OCI-LY1 (cell line): ENCODE measurements at regions not wholly inside any gene's neighbourhood (a gene's known extent, or its start where the extent isn't known, plus 50 kb on each side); places are given as distances from the start of the nearest gene placed in this dataset.

Experiments
- H2AFZ ChIP-seq: fragments of 200-600 bp; sonication (generic), shearing (Covaris generic); 2 replicates; pipeline ENCODE4 v1.6.0; 2014; ENCODE audit warnings: antibody characterized with exemption, mild to moderate bottlenecking, low read length
- H3F3A ChIP-seq: fragments of 200-600 bp; sonication (generic), shearing (Covaris generic); 2 replicates; pipeline ENCODE4 v1.6.0; 2014; ENCODE audit warnings: mild to moderate bottlenecking, antibody characterized with exemption, low read length, moderate library complexity; ENCODE audit not compliant: insufficient read depth
- H3K27ac ChIP-seq: fragments of 200-600 bp; sonication (generic); 2 replicates; pipeline ENCODE4 v1.5.1; 2014; ENCODE audit warnings: low read length, mixed run types, mild to moderate bottlenecking, low read depth; ENCODE audit not compliant: poor library complexity, severe bottlenecking
- H3K27me3 ChIP-seq: fragments of 200-600 bp; sonication (generic); 2 replicates; pipeline ENCODE4 v1.6.0; 2014; ENCODE audit warnings: antibody characterized with exemption, mild to moderate bottlenecking, low read length, moderate library complexity; ENCODE audit not compliant: insufficient read depth
- H3K36me3 ChIP-seq: fragments of 200-600 bp; sonication (generic); 2 replicates; pipeline ENCODE4 v1.6.1; 2014; ENCODE audit warnings: mild to moderate bottlenecking, antibody characterized with exemption, low read length, moderate library complexity, mixed read lengths; ENCODE audit not compliant: insufficient read depth
- H3K4me1 ChIP-seq: fragments of 200-600 bp; sonication (generic); 2 replicates; pipeline ENCODE4 v1.5.1; 2014; ENCODE audit warnings: mild to moderate bottlenecking, low read length, moderate library complexity; ENCODE audit not compliant: insufficient read depth, severe bottlenecking
- H3K4me2 ChIP-seq: fragments of 200-600 bp; sonication (generic), shearing (Covaris generic); 2 replicates; pipeline ENCODE4 v1.6.1; 2014; ENCODE audit warnings: low read length
- H3K4me3 ChIP-seq: fragments of 200-600 bp; sonication (generic); 2 replicates; pipeline ENCODE4 v1.5.1; 2014; ENCODE audit warnings: low read length, low read depth, mild to moderate bottlenecking, mixed read lengths; ENCODE audit not compliant: poor library complexity, severe bottlenecking
- H3K79me2 ChIP-seq: fragments of 200-600 bp; shearing (Covaris generic); 2 replicates; pipeline ENCODE4 v1.6.1; 2016; ENCODE audit warnings: mixed run types, low read length, mixed read lengths; ENCODE audit not compliant: insufficient read depth
- H3K9ac ChIP-seq: fragments of 200-600 bp; sonication (generic), shearing (Covaris generic); 2 replicates; pipeline ENCODE4 v1.6.1; 2014; ENCODE audit warnings: mild to moderate bottlenecking, low read length, mixed read lengths
- H3K9me2 ChIP-seq: fragments of 200-600 bp; sonication (generic), shearing (Covaris generic); 2 replicates; pipeline ENCODE4 v1.6.1; 2014; ENCODE audit warnings: low read depth, mild to moderate bottlenecking, low read length, mixed read lengths
- H3K9me3 ChIP-seq: fragments of 200-600 bp; shearing (Covaris generic); 2 replicates; pipeline ENCODE4 v1.6.1; 2014; ENCODE audit warnings: low read length, mixed read lengths
- H4K20me1 ChIP-seq: fragments of 200-600 bp; sonication (generic), shearing (Covaris generic); 2 replicates; pipeline ENCODE4 v1.6.0; 2016; ENCODE audit warnings: mild to moderate bottlenecking, low read length; ENCODE audit not compliant: insufficient read depth
- EZH2 ChIP-seq: fragments of 200-600 bp; sonication (generic), shearing (Covaris generic); IDR thresholded peaks from 2 replicates; pipeline ENCODE4 v1.8.0; 2017; ENCODE audit warnings: borderline replicate concordance, mixed run types, mild to moderate bottlenecking, antibody characterized with exemption, low read length, moderate library complexity, mixed read lengths
- TF ChIP-seq, protein P1 (sequence below): fragments of 200-600 bp; sonication (generic), shearing (Covaris generic); IDR thresholded peaks from 2 replicates; pipeline ENCODE4 v1.5.1; 2017; ENCODE audit warnings: mild to moderate bottlenecking, antibody characterized with exemption, low read length, moderate library complexity, mixed read lengths

DNA sequence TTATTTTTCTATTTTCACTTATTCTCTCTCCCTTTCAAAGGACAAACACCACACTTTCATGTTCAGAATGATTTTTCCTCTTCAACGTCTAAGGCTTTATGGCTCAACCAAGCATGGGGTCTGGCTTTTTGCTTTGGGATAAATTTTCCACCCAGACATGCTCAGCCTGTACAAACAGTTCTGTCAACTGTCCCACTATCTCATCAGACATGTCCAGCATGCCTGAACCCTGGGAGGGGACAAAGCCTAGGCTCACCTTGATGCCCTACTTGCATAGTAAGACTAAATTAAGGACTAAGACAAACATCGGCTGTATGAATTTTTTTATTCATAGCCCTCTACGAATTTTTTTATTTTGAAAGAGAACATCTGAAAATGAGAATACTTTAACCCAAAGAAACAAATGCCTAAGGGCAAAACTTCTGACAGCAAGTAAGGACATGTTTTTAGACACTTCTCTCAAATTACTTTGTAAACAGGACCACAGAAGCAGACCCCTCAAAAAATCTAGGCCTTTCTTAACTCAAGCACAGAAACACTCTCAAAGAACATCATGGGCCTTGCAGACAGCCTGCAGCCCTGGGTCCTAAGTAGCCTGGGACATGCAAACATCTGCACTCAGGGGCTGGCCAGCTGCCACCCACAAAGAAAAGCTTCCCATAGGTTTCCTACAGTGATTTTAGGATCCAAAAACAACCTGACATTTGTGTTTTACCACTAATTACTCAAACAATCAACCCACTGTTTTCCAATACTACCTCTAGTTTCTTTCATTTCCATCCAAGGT is 72.3 kb upstream of the PALMD start:
- H4K20me1 ChIP-seq: no peaks in the 10 kb centered on the region
- H3K4me2 ChIP-seq: no peak overlapping the region
- H3K27ac ChIP-seq: no peak overlapping the region
- H3K27me3 ChIP-seq: no peaks in the 10 kb centered on the region
- no peak overlapping the region for H2AFZ ChIP-seq
- no peaks in the 10 kb centered on the region for H3K79me2 ChIP-seq
- H3K4me3 ChIP-seq: no peak overlapping the region
- no peaks in the 10 kb centered on the region for H3F3A ChIP-seq
- H3K4me1 ChIP-seq: peaks cover 5% of the 10 kb centered on the region
- H3K9me2 ChIP-seq: no peaks in the 10 kb centered on the region
- no peak overlapping the region for H3K9ac ChIP-seq
- no peaks in the 10 kb centered on the region for H3K36me3 ChIP-seq
- H3K9me3 ChIP-seq: no peaks in the 10 kb centered on the region
- TF ChIP-seq, protein P1, sequence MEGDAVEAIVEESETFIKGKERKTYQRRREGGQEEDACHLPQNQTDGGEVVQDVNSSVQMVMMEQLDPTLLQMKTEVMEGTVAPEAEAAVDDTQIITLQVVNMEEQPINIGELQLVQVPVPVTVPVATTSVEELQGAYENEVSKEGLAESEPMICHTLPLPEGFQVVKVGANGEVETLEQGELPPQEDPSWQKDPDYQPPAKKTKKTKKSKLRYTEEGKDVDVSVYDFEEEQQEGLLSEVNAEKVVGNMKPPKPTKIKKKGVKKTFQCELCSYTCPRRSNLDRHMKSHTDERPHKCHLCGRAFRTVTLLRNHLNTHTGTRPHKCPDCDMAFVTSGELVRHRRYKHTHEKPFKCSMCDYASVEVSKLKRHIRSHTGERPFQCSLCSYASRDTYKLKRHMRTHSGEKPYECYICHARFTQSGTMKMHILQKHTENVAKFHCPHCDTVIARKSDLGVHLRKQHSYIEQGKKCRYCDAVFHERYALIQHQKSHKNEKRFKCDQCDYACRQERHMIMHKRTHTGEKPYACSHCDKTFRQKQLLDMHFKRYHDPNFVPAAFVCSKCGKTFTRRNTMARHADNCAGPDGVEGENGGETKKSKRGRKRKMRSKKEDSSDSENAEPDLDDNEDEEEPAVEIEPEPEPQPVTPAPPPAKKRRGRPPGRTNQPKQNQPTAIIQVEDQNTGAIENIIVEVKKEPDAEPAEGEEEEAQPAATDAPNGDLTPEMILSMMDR: no peak
- TF ChIP-seq EZH2: no peak

DNA sequence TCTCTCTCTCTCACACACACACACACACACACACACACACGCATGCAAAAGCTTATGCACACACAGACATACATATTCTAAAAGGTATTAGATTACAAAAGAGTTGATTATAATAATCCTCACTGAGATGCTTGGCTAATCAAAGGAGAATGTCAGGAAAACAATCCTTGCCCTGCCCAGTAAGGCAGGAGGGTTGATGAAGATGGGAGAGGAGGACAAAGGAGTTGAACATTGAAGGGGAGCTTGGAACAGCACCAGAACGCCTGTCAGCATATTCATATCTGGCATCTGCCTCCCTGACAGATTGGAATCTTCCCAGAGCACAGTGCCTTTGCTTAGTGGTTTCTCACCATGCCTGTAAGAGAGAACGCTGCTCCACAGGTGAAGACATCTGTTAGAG is 68.6 kb upstream of the PALMD start:
- H3K4me1 ChIP-seq: no peaks in the 10 kb centered on the region
- H3K9ac ChIP-seq: no peak overlapping the region
- H3K4me3 ChIP-seq: no peak overlapping the region
- H2AFZ ChIP-seq: no peak overlapping the region
- no peaks in the 10 kb centered on the region for H3K27me3 ChIP-seq
- TF ChIP-seq, protein P1: no peak
- no peak for TF ChIP-seq EZH2
- no peak overlapping the region for H3K27ac ChIP-seq
- no peaks in the 10 kb centered on the region for H3K79me2 ChIP-seq
- no peaks in the 10 kb centered on the region for H3K9me3 ChIP-seq
- H3K9me2 ChIP-seq: no peaks in the 10 kb centered on the region
- no peaks in the 10 kb centered on the region for H3K36me3 ChIP-seq
- no peaks in the 10 kb centered on the region for H3F3A ChIP-seq
- no peaks in the 10 kb centered on the region for H4K20me1 ChIP-seq
- no peak overlapping the region for H3K4me2 ChIP-seq

DNA sequence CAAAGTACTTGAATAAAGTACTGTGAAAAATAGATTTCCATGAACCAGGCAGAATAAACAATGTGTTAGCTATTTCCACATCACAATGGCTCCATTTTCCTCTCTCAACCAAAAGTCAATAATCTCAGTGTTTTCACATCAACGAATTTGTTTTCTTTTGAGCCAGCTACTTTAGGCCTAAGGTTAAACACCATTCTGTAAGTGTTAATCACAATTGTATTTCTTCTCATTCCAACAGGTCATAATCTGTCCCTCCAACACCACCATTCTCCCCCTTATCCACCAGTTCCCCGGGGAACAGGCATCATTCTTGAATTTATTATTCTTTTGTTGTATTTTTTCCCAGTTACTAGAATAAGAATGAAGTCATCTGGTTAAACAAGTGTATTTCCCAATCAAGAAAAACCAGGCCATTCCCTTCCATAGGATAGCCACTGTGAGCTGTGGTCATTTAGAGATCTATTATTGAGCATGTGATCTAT is 66.2 kb upstream of the PALMD start:
- H3K4me3 ChIP-seq: no peak overlapping the region
- no peak overlapping the region for H3K27ac ChIP-seq
- H2AFZ ChIP-seq: no peak overlapping the region

More for the DNA sequence above, 66.2 kb upstream of the PALMD start:
- Histone ChIP-seq H3K4me1 (no peaks in the 10 kb centered on the region), H4K20me1 (no peaks in the 10 kb centered on the region), H3K27me3 (no peaks in the 10 kb centered on the region), H3K9ac (no peak overlapping the region), H3K9me2 (no peaks in the 10 kb centered on the region), H3K9me3 (no peaks in the 10 kb centered on the region), H3K79me2 (no peaks in the 10 kb centered on the region), H3K4me2 (no peak overlapping the region), H3F3A (no peaks in the 10 kb centered on the region), H3K36me3 (no peaks in the 10 kb centered on the region)
- no peak for TF ChIP-seq EZH2
- TF ChIP-seq, protein P1: no peak
